CD14-positive monocyte (primary cell): ENCODE measurements at regions not wholly inside any gene's neighbourhood (a gene's known extent, or its start where the extent isn't known, plus 50 kb on each side); places are given as distances from the start of the nearest gene placed in this dataset.
"Not testable (repeated sequence)": the region's sequence is repeated elsewhere in the genome, so short reads cannot be mapped to it uniquely, and the experiment has no call there.

Experiments used
- DNase-seq, 3 donors: peaks; one replicate each; pipeline ENCODE4 v3.0.0-alpha.2; 2011 to 2022
- H2AFZ ChIP-seq: 2 replicates; pipeline ENCODE4 v1.6.0; 2012; ENCODE audit warnings: mild to moderate bottlenecking, low read depth, low read length, inconsistent platforms; ENCODE audit not compliant: insufficient read depth, poor library complexity, severe bottlenecking
- H3K27ac ChIP-seq, 2 donors: 1 replicate in 1 of 2; 2 replicates in 1 of 2; pipeline ENCODE4 v1.5.1; 2012 to 2013; ENCODE audit warnings: low read length in 2 of 2, control low read depth in 1 of 2, inconsistent platforms in 1 of 2, low read depth in 1 of 2, mild to moderate bottlenecking in 1 of 2
- H3K27me3 ChIP-seq, 2 donors: one replicate each; pipeline versions ENCODE4 v1.6.0 to v1.6.1; 2011 to 2013; ENCODE audit warnings: low read length in 2 of 2; ENCODE audit not compliant: control insufficient read depth in 2 of 2, insufficient read depth in 2 of 2
- H3K36me3 ChIP-seq, 2 donors: replicated peaks in 1 of 2; 1 replicate in 1 of 2; 2 replicates in 1 of 2; pipeline versions ENCODE4 v1.5.1 to v1.6.1; 2012 to 2013; ENCODE audit warnings: low read length in 2 of 2, control low read depth in 1 of 2, inconsistent platforms in 1 of 2, mild to moderate bottlenecking in 1 of 2; ENCODE audit not compliant: insufficient read depth in 2 of 2, control insufficient read depth in 1 of 2
- H3K4me1 ChIP-seq, 2 donors: 1 replicate in 1 of 2; 2 replicates in 1 of 2; pipeline versions ENCODE4 v1.5.1 to v1.6.1; 2012 to 2013; ENCODE audit warnings: low read length in 2 of 2, control low read depth in 1 of 2, inconsistent platforms in 1 of 2, mild to moderate bottlenecking in 1 of 2, moderate library complexity in 1 of 2; ENCODE audit not compliant: insufficient read depth in 2 of 2, control insufficient read depth in 1 of 2
- H3K4me2 ChIP-seq: replicated peaks from 2 replicates; pipeline ENCODE3; 2012; ENCODE audit warnings: low read length, moderate library complexity, mild to moderate bottlenecking; ENCODE audit not compliant: poor library complexity, severe bottlenecking; ENCODE audit errors: extremely low read depth
- H3K4me3 ChIP-seq, 3 experiments: fragments of 200-600 bp in 1 of 3; sonication (generic) in 1 of 3; replicated peaks in 1 of 3; 1 replicate in 2 of 3; 2 replicates in 1 of 3; pipeline ENCODE4 v1.5.1; 2011 to 2013; ENCODE audit warnings: low read length in 3 of 3, mild to moderate bottlenecking in 3 of 3, control low read depth in 2 of 3, low read depth in 2 of 3, inconsistent platforms in 1 of 3, moderate library complexity in 1 of 3
- H3K79me2 ChIP-seq: 2 replicates; pipeline ENCODE4 v1.6.0; 2012; ENCODE audit warnings: mild to moderate bottlenecking, control low read depth, inconsistent platforms, low read length, moderate library complexity; ENCODE audit not compliant: insufficient read depth
- H3K9ac ChIP-seq: 2 replicates; pipeline ENCODE4 v1.6.0; 2017; ENCODE audit warnings: low read length, mild to moderate bottlenecking; ENCODE audit not compliant: insufficient read depth, poor library complexity, severe bottlenecking
- H3K9me3 ChIP-seq, 2 donors: replicated peaks in 1 of 2; 1 replicate in 1 of 2; 2 replicates in 1 of 2; pipeline versions ENCODE4 v1.5.1 to v1.6.1; 2012 to 2013; ENCODE audit warnings: low read length in 2 of 2, control low read depth in 1 of 2; ENCODE audit not compliant: control insufficient read depth in 1 of 2, insufficient read depth in 1 of 2
- H4K20me1 ChIP-seq: 2 replicates; pipeline ENCODE4 v1.6.0; 2012; ENCODE audit warnings: mild to moderate bottlenecking, low read length, control low read depth, moderate library complexity; ENCODE audit not compliant: insufficient read depth
- H3K27ac Mint-ChIP-seq, 7 donors: one replicate each; pipeline ENCODE4 v1.8.0; 2020; ENCODE audit warnings: mild to moderate bottlenecking in 7 of 7, mixed read lengths in 7 of 7, moderate library complexity in 6 of 7, inconsistent platforms in 2 of 7
- H3K27me3 Mint-ChIP-seq, 3 donors: one replicate each; pipeline ENCODE4 v1.8.0; 2021 to 2022; ENCODE audit warnings: low read depth in 3 of 3, mild to moderate bottlenecking in 3 of 3, mixed read lengths in 3 of 3, moderate library complexity in 3 of 3, inconsistent platforms in 1 of 3
- H3K36me3 Mint-ChIP-seq, 2 donors: one replicate each; pipeline ENCODE4 v1.8.0; 2020; ENCODE audit warnings: mixed read lengths in 2 of 2, inconsistent platforms in 1 of 2, mild to moderate bottlenecking in 1 of 2
- H3K4me1 Mint-ChIP-seq: one replicate; pipeline ENCODE4 v1.8.0; 2020; ENCODE audit warnings: mild to moderate bottlenecking, mixed read lengths
- H3K4me3 Mint-ChIP-seq, 2 donors: one replicate each; pipeline ENCODE4 v1.8.0; 2020; ENCODE audit warnings: mild to moderate bottlenecking in 2 of 2, mixed read lengths in 2 of 2, moderate library complexity in 1 of 2
- H3K9me3 Mint-ChIP-seq, 7 donors: one replicate each; pipeline ENCODE4 v1.8.0; 2020 to 2022; ENCODE audit warnings: mixed read lengths in 7 of 7, mild to moderate bottlenecking in 6 of 7, moderate library complexity in 6 of 7, inconsistent platforms in 2 of 7
- WGBS: methylation state at CpG from one replicate; pipeline ENCODE4 v1.1.5; 2013; ENCODE audit warnings: missing lambda C conversion rate; ENCODE audit not compliant: insufficient coverage; 5-methylcytosine and 5-hydroxymethylcytosine counted together
- intact Hi-C, 2 donors: fragments of 100-400 bp; cut with micrococcal nuclease; formaldehyde crosslinking; loops; one replicate each; pipeline versions ENCODE4 v1.15.0 to v1.15.1; 2023
- TF ChIP-seq, protein P1 (sequence below): fragments of 200-600 bp; IDR thresholded peaks from one replicate; pipeline ENCODE4 v1.8.0; 2022; ENCODE audit warnings: antibody characterized with exemption, mild to moderate bottlenecking

DNA sequence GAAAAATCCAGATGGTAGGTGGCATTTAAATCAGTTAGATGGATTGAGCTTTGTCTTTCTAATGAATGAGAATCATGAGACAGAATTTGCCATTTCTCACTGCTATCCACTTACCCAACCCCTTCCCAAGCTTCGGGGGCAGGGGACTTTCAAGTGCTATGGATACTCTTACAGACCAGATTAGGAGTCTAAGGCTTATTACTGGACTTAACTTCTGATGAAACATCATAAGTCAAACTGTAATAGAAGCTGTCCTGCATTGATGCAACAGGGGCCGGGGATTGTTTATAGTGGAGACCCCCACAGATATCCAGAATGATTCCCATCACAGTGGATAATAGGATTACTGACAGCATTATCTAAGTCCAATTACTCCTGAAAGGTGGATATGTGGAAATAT, 267.0 kb downstream of the NUF2 start:
- Histone ChIP-seq H3K4me1 (no peaks in the 10 kb centered on the region), H3K4me3 (no peak overlapping the region), H4K20me1 (no peaks in the 10 kb centered on the region), H3K27ac (no peak overlapping the region), H3K9me3 (peaks cover 0 to 7% of the 10 kb centered on the region in 2 donors), H3K9ac (no peak overlapping the region), H3K36me3 (no peaks in the 10 kb centered on the region), H3K27me3 (no peaks in the 10 kb centered on the region), H2AFZ (no peak overlapping the region), H3K79me2 (no peaks in the 10 kb centered on the region), H3K4me2 (no peak overlapping the region)
- TF ChIP-seq, protein P1, sequence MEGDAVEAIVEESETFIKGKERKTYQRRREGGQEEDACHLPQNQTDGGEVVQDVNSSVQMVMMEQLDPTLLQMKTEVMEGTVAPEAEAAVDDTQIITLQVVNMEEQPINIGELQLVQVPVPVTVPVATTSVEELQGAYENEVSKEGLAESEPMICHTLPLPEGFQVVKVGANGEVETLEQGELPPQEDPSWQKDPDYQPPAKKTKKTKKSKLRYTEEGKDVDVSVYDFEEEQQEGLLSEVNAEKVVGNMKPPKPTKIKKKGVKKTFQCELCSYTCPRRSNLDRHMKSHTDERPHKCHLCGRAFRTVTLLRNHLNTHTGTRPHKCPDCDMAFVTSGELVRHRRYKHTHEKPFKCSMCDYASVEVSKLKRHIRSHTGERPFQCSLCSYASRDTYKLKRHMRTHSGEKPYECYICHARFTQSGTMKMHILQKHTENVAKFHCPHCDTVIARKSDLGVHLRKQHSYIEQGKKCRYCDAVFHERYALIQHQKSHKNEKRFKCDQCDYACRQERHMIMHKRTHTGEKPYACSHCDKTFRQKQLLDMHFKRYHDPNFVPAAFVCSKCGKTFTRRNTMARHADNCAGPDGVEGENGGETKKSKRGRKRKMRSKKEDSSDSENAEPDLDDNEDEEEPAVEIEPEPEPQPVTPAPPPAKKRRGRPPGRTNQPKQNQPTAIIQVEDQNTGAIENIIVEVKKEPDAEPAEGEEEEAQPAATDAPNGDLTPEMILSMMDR, result no peak
- Mint-ChIP-seq H3K4me3 (no peak overlapping the region), H3K27me3 (peaks cover 0 to 1% (median 0%) of the 10 kb centered on the region in 3 donors), H3K4me1 (no peaks in the 10 kb centered on the region), H3K9me3 (peaks cover 7 to 22% (median 18%) of the 10 kb centered on the region in 7 donors), H3K27ac (no peak overlapping the region), H3K36me3 (no peaks in the 10 kb centered on the region)
- WGBS, result 83% methylated on average over 1 of the region's 2 CpGs
- no peak for DNase-seq
- intact Hi-C loops, result no loop called here

DNA sequence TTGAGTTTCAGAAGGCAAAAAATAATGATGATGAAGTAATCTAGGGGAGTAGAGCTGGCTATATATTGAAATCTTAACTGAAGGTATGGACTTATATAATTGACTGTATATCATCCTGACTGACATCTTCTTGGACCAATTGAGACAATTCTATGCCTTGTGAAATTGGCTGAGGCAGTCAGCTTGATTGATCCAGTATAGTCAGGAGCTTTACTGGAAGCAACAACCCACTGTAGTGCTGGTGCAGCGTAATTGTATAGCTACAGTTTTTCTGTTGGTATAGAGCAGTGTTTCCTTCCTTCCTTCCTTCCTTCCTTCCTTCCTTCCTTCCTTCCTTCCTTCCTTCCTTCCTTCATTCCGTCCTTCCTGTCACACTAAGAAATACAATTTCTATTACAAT, 268.0 kb downstream of the NUF2 start:
- Histone ChIP-seq H3K4me1 (no peaks in the 10 kb centered on the region), H3K4me2 (no peak overlapping the region), H4K20me1 (no peaks in the 10 kb centered on the region), H3K9ac (no peak overlapping the region), H3K4me3 (no peak overlapping the region), H3K36me3 (no peaks in the 10 kb centered on the region), H3K9me3 (peaks cover 0 to 11% of the 10 kb centered on the region in 2 donors), H2AFZ (no peak overlapping the region), H3K27ac (no peak overlapping the region), H3K27me3 (no peaks in the 10 kb centered on the region), H3K79me2 (no peaks in the 10 kb centered on the region)
- no CpG with 5 or more reads among the region's 2 CpGs for WGBS
- no peak for DNase-seq
- H3K27ac Mint-ChIP-seq, result no peak overlapping the region
- TF ChIP-seq, protein P1, result no peak
- no peaks in the 10 kb centered on the region for H3K36me3 Mint-ChIP-seq
- peaks cover 0 to 1% (median 0%) of the 10 kb centered on the region in 3 donors for H3K27me3 Mint-ChIP-seq
- intact Hi-C loops, result no loop called here
- H3K4me3 Mint-ChIP-seq, result no peak overlapping the region
- H3K4me1 Mint-ChIP-seq, result no peaks in the 10 kb centered on the region
- H3K9me3 Mint-ChIP-seq, result peaks cover 7 to 20% (median 18%) of the 10 kb centered on the region in 7 donors

DNA sequence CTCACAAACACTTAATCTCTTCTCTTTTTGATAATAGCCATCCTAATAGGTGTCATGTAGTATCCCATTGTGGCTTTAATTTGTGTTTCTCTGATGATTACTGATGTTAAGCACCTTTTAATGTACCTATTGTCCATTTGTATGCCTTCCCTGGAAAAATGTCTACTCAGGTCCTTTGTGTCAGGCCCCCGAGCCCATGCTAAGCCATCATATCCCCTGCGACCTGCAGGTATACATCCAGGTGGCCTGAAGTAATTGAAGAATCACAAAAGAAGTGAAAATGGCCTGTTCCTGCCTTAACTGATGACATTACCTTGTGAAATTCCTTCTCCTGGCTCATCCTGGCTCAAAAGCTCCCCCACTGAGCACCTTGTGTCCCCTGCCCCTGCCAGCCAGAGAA, 269.4 kb downstream of the NUF2 start:
- H3K27ac ChIP-seq, H2AFZ ChIP-seq, H3K36me3 ChIP-seq, intact Hi-C loops, H3K36me3 Mint-ChIP-seq, H3K4me3 Mint-ChIP-seq, H3K27me3 Mint-ChIP-seq, H3K27ac Mint-ChIP-seq, DNase-seq, H3K4me3 ChIP-seq, H3K79me2 ChIP-seq, H4K20me1 ChIP-seq, H3K9ac ChIP-seq, H3K4me2 ChIP-seq, H3K27me3 ChIP-seq, H3K4me1 ChIP-seq, H3K4me1 Mint-ChIP-seq: not testable (repeated sequence)
- no CpG with 5 or more reads among the region's 2 CpGs for WGBS
- H3K9me3 ChIP-seq, result peaks cover 0 to 14% of the 10 kb centered on the region in 2 donors
- H3K9me3 Mint-ChIP-seq, result peaks cover 7 to 20% (median 18%) of the 10 kb centered on the region in 7 donors
